ENCODE measurements at regions not wholly inside any gene's neighbourhood (a gene's known extent, or its start where the extent isn't known, plus 50 kb on each side); places are given as distances from the start of the nearest gene placed in this dataset.

GRCh38 chr16:85169333-85170065 is 57.2 kb upstream of the CIBAR2 start:
- no peak for TF ChIP-seq CTCF (IDR thresholded peaks at IDR 0.05)
- no peak for TF ChIP-seq POLR2A (IDR thresholded peaks at IDR 0.05)

Measured in body of pancreas (tissue), 4 donors.